HL-60/S4 treated with retinoic acid at 250 ng/mL for 4 days and 3 days (cell line): ENCODE measurements at regions not wholly inside any gene's neighbourhood (a gene's known extent, or its start where the extent isn't known, plus 50 kb on each side); places are given as distances from the start of the nearest gene placed in this dataset.

Experiments used
- in situ Hi-C: fragments of 300-500 bp; cut with MboI; formaldehyde crosslinking; loops from 2 replicates; pipeline ENCODE4 v1.7.0; 2022; ENCODE audit warnings: low sequenced_read_pairs

DNA sequence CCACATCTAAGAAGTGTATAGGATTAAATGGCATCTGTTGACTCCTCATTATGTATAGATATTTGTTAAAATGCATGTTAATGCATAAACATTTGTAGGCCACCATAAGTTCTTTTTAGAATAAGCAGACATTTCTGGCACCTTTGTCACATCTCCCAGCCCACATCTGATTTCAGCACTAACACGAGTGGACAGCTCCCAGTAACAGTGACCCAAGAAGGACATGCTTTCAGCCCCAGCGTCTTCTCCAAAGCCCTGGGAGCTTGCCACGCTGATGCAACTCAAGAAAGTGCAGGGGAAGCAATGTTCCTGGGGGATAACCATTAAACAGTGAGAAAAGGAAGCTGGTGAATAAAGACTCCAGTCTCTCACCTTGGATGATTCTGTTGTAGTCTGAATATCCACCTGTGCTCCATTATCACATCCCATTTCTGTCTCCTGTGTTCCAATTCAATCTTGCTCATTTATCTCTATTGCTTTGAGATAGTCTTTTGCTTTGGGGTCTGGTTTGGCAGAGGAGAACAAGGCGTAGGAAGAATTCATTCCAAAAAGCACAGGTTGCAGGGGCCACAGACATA, 182.6 kb upstream of the THSD7B start:
- in situ Hi-C loops, result no loop called here

DNA sequence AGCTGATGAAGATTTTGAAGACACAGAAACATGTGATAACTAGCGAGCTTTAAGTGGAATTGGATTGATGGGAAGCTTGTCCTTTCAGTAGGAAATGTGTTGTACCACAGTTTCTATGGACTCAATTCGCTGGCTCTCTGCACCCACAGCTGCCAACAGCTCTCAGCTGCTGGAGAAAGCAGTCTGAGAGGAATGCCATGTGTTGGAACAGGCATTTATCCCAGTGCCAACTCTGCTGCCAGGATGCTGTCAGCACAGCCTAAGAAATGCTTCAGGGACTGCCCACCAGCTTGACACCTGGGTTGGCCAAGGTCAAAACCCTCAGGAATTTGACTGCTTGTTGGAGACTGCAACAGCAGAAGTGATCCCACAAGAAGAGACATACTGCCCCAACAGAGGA, 193.0 kb upstream of the THSD7B start:
- in situ Hi-C loops, result no loop called here

GRCh38 chr2:136557203-136557602, 208.1 kb upstream of the THSD7B start:
- in situ Hi-C loops, result no loop called here

DNA sequence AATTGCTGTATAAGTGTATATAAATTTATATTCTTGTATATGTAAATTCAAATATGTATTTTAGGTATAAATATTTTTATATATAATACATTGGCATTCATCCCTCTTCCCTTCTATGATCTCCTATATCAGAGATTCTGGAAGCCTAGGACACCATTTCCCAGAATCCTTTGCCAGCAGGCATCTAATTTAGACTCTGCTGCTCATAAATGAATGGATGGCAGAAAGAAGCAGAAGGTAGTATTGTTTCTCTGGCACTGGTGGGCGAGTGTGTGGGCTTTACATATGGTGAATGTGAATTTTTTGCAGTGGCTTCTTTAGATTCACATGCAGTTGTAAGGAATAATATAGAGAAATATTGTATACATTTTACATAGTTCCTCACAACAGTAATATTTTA, 215.2 kb upstream of the THSD7B start:
- in situ Hi-C loops, result no loop called here

GRCh38 chr2:136539355-136539754, 226.0 kb upstream of the THSD7B start:
- in situ Hi-C loops, result no loop called here

- in situ Hi-C loops, result no loop called here
These were observed 226.9 kb upstream of the THSD7B start for GRCh38 chr2:136538489-136538888.

DNA sequence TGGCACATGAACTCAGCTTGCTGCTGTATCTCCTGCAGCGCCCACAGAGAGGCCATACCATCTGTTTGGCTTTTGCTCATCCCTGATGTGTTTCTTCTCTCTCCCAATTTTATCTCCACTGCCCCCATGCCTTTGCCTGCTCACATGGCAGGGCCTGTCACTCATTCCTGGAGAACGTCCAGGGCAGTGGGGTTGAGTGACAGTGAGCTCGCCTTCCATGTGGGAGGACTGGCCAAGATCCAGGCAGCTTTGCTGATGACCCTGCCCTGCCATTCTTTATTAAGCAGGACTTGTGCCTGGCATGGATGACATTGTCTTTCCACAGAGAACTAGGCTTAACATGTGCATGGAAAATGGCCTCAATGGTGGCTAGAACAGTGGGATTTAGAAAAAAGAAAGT, 230.5 kb upstream of the THSD7B start:
- in situ Hi-C loops, result no loop called here

- in situ Hi-C loops, result no loop called here
These were observed 233.2 kb upstream of the THSD7B start for GRCh38 chr2:136532171-136532570.

GRCh38 chr2:136531731-136532130, 233.6 kb upstream of the THSD7B start:
- in situ Hi-C loops, result no loop called here

- in situ Hi-C loops, result no loop called here
These were observed 235.2 kb upstream of the THSD7B start for GRCh38 chr2:136530146-136530545.

DNA sequence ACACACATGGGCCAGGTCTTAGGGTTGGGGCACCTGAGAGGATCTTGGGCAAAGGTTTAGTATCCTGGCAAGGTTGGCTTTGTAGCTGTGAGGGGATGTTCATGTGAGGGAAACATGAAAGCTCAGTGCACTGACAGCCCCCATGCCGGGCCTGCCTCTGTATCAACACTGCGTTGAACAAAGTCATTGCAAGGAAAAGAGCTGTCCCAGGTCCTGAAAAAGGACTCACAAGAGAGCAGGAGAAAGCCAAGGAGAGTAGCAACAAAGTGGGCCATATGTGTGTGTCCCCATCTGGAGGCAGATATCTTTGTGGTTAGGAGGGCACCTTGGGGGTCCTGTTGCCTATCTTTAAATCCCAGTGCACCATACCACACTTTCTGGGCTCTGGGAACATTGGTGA, 237.8 kb upstream of the THSD7B start:
- in situ Hi-C loops, result no loop called here

DNA sequence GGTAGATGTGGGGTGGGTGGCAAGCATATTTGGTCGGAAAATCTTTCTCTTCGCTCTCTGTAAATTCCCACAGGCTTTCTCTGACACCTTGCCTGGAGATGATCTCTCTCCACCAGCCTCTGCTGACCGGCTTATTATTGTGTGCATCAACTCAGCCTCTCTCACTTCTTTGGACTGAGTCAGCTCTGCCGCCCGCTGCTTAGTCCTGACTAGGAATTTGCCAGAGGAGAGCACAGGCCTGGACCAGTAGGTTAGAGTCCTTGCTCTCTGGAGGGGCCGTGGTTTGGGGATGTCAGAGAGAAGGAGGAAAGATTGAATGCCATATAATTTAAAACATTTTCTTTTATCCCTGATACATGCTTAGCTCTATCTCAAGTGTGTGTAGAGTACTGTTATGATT, 242.6 kb upstream of the THSD7B start:
- in situ Hi-C loops, result no loop called here

DNA sequence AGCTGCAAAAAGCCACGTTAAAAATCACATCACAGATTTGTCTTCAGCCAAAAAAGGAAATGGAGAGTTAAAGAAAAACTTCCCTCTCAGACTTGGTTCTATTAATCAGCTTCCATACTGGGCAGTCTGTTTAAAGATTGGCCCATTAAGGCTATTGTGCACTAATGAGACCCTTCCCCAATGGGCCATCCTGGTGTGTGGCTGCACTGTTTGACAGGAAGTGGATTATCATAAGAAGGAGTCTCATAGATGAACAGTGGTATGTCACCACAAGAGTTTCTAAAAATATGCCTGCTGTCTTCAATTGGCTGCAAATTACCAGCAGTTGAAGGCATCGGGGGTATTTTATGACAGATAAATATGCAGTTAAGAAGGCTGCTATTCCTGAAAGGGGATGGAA, 247.6 kb upstream of the THSD7B start:
- in situ Hi-C loops, result no loop called here

DNA sequence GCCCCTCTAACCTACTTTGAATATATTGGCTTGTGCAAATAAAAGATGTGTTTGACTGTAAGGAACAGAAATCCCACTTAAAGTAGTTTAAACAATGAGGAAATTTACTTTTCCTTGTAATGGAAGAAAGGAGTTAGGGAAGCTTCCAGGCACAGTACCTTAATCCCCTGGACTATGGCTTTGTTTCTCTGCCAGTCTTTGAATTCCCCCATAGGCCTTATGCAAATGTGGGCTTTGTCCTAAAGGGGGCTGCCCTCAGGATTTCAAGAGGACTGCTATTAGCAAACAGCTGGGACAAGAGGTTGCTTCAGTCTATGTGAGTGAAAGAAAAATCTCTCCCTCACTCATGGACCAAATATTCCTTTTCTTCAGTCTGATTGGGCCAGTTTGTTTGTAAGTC, 255.1 kb upstream of the THSD7B start:
- in situ Hi-C loops, result no loop called here

DNA sequence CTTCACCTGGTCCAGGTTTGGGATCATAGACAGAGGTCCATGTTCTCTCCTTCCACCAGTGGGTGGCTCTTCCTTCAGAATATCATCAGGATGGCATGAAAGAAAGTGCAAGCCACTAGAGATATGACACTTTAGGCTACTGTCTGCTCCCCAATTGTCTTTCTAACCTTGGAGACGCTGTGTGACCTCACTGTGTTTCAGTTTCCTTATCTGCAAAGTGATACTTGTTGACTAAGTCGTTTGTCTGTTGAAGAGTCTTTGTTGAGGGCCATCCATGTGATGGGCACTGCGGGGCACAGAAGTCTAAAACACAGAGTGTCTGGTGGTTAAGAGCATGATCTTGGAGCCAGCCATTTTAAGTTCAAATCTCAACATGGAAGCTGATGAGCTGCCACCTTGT, 259.9 kb upstream of the THSD7B start:
- in situ Hi-C loops, result no loop called here

DNA sequence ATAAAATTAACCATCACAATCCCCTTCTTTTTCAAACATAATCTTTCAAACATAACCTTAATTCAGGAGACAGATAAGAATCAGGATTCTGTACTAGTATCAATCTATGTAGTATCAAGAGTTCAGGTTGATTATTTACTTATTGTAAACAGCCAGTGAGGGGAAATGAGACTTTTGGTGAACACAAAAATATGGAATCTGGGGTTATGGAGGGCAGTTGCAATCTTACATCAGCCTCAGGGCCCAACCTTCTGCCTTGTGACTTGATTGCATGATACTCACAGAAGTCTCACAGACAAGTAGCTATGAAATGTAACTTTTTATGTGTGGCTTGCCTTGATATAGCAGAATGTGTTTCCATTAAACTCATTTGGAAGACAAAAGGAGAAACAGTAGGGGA, 262.7 kb upstream of the THSD7B start:
- in situ Hi-C loops, result no loop called here

DNA sequence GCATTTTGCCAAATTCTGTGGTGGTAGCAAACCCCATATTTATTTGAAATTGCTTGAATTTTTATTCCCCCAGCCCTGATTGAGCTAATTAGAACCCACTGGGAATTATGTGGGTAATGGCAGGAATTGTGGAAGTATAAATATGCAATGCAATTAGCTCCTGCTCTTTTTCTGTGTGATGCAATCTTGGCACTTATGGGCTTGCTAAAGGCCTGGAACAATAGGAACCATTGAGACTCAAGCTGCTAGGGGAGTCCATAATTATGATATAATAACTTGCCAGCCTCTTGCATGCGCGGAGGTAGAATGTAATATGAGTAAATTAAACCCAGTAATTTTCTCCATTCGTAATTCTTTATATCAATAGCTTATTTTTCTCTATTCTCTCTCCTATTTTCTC, 267.6 kb upstream of the THSD7B start:
- in situ Hi-C loops, result no loop called here

DNA sequence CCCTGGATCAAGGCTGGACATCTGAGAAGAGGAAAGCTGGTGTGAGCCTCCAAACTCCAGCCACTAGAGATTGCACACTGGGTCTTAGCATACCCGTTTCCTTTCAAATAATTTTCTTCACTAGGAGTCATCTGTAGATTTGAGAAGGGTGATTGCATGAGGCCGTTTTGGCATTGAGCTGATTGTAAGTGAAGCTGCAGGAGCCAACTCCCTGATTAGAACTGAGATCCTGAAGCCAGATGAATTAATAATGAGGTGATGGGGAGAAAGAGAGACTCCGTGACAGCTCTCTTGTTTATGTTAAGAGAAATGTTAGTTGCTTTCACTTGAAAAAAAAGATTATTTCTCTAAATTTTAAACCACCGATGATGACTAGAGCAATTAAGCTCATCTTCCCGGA, 268.4 kb upstream of the THSD7B start:
- in situ Hi-C loops, result no loop called here

DNA sequence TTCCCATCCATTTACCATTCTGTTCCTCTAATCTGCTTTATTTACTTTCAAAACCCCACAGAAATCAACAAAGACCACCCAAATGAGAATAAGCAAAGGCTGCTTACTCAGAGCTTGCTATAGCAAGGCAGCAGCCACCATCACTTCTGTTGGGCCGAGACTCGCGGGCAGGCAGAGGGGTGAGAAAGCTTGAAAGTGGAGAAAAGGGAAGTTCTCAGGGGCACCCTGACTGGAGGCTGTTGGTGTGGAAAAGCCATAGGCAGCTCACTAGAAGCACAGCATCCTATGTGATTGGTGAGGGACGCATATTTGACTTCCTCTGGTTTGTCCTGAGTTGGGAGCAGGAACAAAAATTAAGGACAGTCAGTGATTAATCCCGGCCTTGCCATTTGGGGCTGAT, 269.7 kb upstream of the THSD7B start:
- in situ Hi-C loops, result no loop called here

GRCh38 chr2:136492901-136493300, 272.4 kb upstream of the THSD7B start:
- in situ Hi-C loops, result no loop called here

- in situ Hi-C loops, result no loop called here
These were observed 275.2 kb upstream of the THSD7B start for GRCh38 chr2:136490100-136490499.

GRCh38 chr2:136487421-136487820, 277.9 kb upstream of the THSD7B start:
- in situ Hi-C loops, result no loop called here

DNA sequence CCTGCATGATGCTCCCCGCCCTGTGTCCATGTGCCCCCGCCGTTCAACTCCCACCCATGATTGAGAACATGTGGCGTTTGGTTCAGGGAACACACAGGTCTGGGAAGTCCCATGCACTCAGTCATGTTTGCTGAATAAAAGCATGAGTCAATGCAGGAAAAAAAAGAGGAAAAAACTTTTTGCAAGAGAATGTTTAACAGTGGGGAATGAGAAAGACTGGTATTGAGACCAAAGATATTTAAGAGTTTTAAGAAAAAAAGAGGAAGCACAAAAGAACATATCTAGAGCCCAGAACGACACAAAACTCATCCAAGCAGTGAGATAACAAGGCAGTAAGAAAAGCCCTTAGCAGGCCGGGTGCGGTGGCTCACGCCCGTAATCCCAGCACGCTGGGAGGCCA, 279.2 kb upstream of the THSD7B start:
- in situ Hi-C loops, result no loop called here

DNA sequence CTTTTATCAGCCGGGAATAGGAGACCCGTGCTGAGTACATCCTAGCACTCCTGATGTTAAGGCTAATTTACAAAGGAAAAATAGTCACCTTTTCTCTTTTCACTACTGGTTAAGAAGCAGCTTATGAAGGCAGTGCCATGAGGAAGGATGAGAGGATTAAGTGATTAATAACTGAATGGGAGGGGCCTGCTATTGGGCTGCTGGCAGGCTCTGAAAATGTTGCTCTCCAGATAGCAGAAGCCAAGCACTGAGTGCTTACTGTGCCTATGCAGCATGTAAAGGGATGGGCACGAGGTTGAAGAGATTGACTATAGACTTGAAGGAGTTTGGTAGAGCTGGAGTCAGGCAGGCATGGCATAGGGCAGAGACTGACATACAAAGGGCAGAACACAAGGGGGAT, 282.4 kb upstream of the THSD7B start:
- in situ Hi-C loops, result no loop called here
